Right ventricle myocardium inferior (tissue), 1 donor: ENCODE measurements at regions not wholly inside any gene's neighbourhood (a gene's known extent, or its start where the extent isn't known, plus 50 kb on each side); places are given as distances from the start of the nearest gene placed in this dataset.
A peak's percentile ranks its signal among the peaks of the same experiment; 100 is the strongest.
"Not testable (repeated sequence)": the region's sequence is repeated elsewhere in the genome, so short reads cannot be mapped to it uniquely, and the experiment has no call there.

Experiments used
- ATAC-seq: fragments of 200-7000 bp; cut with Tn5 transposase; one replicate; pipeline ENCODE4 v1.9.1; 2020; ENCODE audit warnings: mild to moderate bottlenecking, moderate library complexity
- DNase-seq: peaks from one replicate; pipeline ENCODE4 v3.0.0; 2021; ENCODE audit errors: missing footprints
- intact Hi-C: fragments of 100-400 bp; cut with DNase I; formaldehyde crosslinking; loops from one replicate; pipeline ENCODE4 v1.11.0; 2022
- donor health status: DM: no; HTN: yes; CAD: no; lungs with severe emphysema.

- DNase-seq (no peak), ATAC-seq (no peak)
- intact Hi-C loops: no loop called here
Observed at GRCh38 chr12:96085475-96085874, 50.1 kb upstream of the LTA4H start.

DNA sequence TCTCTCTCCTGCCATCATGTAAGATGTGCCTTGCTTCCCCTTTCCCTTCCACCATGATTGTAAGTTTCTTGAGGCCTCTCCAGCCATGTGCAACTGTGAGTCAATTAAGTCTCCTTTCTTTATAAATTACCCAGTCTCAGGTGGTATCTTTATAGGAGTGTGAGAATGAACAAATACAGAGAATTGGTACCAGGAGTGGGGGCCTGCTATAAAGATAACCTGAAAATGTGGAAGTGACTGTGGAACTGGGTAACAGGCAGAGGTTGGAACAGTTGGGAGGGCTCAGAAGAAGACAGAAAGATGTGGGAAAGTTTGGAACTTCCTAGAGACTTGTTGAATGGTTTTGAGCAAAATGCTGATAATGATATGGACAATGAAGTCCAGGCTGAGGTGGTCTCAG, 50.8 kb upstream of the LTA4H start:
- intact Hi-C loops, DNase-seq, ATAC-seq: not testable (repeated sequence)

GRCh38 chr12:96091833-96092232, 56.4 kb upstream of the LTA4H start:
- no peak for ATAC-seq

GRCh38 chr12:96093543-96094196, 58.3 kb upstream of the LTA4H start:
- ATAC-seq: no peak
- DNase-seq: no peak
- intact Hi-C loops: no loop called here

More at GRCh38 chr12:96091833-96092232, 56.4 kb upstream of the LTA4H start:
- intact Hi-C loops: no loop called here
- DNase-seq: no peak

DNA sequence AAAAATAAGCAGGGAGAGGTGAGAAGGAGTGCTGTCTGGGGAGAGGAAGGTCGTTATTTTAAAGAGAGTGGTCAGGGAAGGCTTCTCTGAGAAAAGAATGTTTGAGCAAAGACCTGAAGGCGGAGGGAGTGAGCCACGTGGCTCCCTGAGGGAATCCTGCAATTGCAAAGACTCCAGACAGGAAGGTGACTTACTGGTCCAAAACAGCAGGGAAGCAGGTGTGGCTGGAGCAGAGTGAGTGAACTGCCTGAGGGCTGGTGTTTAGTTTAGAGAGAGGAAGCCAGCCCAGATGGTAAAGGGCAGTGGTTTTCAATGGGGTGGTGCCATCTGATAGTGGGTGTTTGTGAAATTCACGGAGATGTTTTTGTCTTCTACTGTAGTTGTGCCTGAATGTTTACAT, 58.8 kb upstream of the LTA4H start:
- DNase-seq (no peak), ATAC-seq (no peak)
- intact Hi-C loops: no loop called here

DNA sequence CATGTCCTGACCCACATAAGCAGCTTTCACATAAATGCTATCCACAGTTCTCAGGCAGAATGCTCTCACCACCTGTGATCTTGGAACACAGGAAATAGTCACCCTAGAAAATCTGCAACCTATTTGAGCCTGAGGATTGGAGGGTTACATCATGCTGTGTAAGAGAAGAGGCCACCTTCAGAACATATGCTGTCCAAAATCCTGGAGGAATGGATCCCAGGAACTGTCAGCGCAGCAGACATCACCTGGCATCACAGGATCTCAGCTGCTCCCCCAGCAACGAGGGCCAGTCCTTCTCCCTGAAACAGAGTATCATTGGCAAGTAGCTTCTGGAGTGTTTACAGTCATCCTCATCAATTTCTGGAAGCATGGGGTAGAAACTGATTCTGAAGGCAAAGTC, 63.2 kb upstream of the LTA4H start:
- DNase-seq: no peak
- intact Hi-C loops: no loop called here
- no peak for ATAC-seq

GRCh38 chr12:96099421-96099820, 64.0 kb upstream of the LTA4H start:
- intact Hi-C loops: no loop called here
- no peak for ATAC-seq
- no peak for DNase-seq

DNA sequence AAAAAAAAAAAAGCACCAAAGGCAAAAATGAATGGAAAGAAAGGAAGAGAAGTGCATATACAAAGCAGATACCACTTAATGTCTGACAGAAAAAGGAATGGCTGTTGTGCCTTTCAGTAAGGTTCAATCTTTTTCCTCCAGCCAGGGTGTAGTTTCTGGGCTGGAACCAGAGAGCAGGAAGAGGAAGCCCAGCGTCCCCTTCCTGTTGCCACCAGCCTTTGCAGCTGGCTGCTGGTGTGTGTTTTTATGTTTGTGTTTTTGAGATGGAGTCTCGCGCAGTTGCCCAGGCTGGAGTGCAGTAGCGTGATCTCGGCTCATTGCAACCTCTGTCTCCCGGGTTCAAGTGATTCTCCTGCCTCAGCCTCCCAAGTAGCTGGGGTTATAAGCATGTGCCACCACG, 64.6 kb upstream of the LTA4H start:
- no peak for DNase-seq
- intact Hi-C loops: no loop called here
- no peak for ATAC-seq

GRCh38 chr12:96101806-96102205, 66.4 kb upstream of the LTA4H start:
- no peak for DNase-seq
- intact Hi-C loops: no loop called here
- ATAC-seq: no peak

GRCh38 chr12:96103067-96103644, 67.8 kb upstream of the LTA4H start:
- intact Hi-C loops: no loop called here
- peak; percentile 37 for ATAC-seq
- DNase-seq: no peak

DNA sequence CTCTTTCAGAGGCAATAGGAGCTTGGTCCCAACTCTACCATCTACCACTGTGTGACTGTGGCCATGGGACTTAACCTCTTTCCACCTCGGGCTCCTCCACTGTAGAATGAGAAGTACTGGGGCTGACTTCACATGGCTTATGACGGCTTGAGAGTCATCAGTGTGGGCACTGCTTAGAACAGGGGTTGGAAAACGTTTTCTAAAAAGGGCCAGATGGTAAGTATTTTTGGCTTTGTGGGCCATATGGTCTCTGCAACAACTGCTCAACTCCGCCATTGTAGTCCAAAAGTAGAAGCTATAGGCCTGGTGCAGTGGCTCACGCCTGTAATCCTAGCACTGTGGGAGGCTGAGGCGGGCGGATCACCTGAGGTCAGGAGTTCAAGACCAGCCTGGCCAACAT, 69.2 kb upstream of the LTA4H start:
- intact Hi-C loops: no loop called here

GRCh38 chr12:96106137-96106536, 70.8 kb upstream of the LTA4H start:
- ATAC-seq (no peak), DNase-seq (no peak)
- intact Hi-C loops: loop anchor here (5.0 kb wide), 1 partner anchor 34 kb away; no protein-coding TSS in a partner anchor

More for the DNA sequence above, 69.2 kb upstream of the LTA4H start:
- DNase-seq: no peak
- no peak for ATAC-seq

- DNase-seq: no peak
- ATAC-seq: peak; percentile 31
- intact Hi-C loops: loop anchor here (5.0 kb wide), 1 partner anchor 35 kb away; no protein-coding TSS in a partner anchor
Observed at GRCh38 chr12:96107236-96107635, 71.8 kb upstream of the LTA4H start.

DNA sequence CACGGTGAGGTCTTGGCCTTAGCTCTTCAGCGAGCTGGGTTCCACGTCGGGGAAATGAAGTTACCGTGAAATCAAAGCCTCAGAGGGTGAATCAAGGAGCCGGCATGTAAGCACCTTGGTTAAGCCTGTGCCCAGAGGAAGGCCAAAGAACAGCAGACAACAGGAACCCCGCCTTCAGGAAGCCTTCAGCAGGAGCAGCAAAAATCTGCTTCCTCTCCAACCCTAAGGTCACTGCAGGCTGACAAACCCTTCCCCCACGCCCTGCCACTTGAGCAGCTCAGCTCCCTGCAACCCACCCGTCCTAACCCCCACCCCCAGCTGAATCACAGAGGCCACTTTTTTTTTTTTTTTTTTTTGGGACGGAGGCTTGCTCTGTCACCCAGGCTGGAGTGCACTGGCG, 72.9 kb upstream of the LTA4H start:
- intact Hi-C loops: loop anchor here (5.0 kb wide), 1 partner anchor 36 kb away; no protein-coding TSS in a partner anchor
- DNase-seq (peak; percentile 68), ATAC-seq (peak; percentile 76)

DNA sequence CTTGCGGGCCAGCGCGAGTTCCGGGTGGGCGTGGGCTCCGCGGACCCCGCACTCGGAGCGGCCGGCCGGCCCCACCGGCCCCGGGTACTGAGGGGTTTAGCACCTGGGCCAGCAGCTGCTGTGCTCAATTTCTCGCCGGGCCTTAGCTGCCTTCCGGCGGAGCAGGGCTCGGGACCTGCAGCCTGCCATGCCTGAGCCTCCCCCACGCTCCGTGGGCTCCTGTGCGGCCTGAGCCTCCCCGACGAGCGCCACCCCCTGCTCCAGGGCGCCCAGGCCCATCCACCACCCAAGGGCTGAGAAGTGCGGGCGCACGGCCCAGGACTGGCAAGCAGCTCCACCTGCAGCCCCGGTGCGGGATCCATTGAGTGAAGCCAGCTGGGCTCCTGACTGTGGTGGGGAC, 73.6 kb upstream of the LTA4H start:
- DNase-seq, ATAC-seq: not testable (repeated sequence)
- intact Hi-C loops: loop anchor here (5.0 kb wide), 1 partner anchor 37 kb away; no protein-coding TSS in a partner anchor

- intact Hi-C loops: no loop called here
- no peak for DNase-seq
- no peak for ATAC-seq
Observed at GRCh38 chr12:96112733-96113132, 77.3 kb upstream of the LTA4H start.

- intact Hi-C loops: no loop called here
- ATAC-seq (no peak), DNase-seq (no peak)
Observed at GRCh38 chr12:96117460-96117859, 76.7 kb upstream of the ELK3 start.

DNA sequence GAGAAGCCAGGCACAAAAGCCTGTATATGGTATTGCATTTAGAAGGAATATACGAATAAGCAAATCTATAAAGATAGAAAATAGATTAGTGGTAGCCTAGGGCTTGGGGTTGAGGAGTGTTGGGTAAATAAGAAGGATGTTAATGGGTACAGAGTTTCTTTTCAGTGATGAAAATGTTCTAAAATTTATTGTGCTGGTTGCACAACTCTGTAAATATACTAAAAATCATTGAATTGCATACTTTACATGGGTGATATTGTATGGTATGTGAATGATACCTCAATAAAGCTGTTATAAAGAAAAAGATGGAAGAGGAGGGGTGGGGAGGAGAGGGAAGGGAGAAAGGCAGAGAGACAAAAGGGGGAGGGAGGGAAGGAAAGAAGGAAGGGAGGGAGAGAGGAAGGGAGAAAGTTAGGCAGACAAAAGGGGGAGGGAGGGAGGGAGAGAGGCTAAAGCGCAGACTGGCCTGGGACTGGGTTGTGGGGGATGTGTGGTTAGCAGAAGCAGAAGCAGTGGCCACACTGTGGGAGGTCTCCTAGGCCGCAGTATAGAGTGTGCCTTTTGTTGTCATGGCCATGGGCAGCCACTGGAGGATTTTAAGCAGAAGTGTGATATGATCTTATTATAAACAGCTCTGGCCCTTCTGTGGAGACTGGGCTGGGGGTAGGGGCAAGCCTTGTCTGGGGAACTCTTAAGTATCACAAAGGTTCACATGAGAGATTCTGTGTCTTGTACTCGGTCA, 73.6 kb upstream of the ELK3 start:
- ATAC-seq: peak; percentile 48
- intact Hi-C loops: no loop called here
- no peak for DNase-seq

GRCh38 chr12:96121271-96121711, 72.9 kb upstream of the ELK3 start:
- intact Hi-C loops: no loop called here
- ATAC-seq (no peak), DNase-seq (no peak)

- DNase-seq, ATAC-seq, intact Hi-C loops: not testable (repeated sequence)
Observed at GRCh38 chr12:96128292-96128691, 65.9 kb upstream of the ELK3 start.
